Keratinocyte (primary cell): ENCODE measurements at regions not wholly inside any gene's neighbourhood (a gene's known extent, or its start where the extent isn't known, plus 50 kb on each side); places are given as distances from the start of the nearest gene placed in this dataset.

Experiments
- DNase-seq: peaks from one replicate; pipeline ENCODE4 v3.0.0-alpha.2; 2011; ENCODE audit warnings: low read depth, missing footprints, low spot score
- FAIRE-seq: peaks from 2 replicates; lab custom pipeline; 2011; peaks lifted over from hg19 to GRCh38; lab: Jason Lieb, UNC
- H2AFZ ChIP-seq: 2 replicates; pipeline ENCODE4 v1.6.0; 2012; ENCODE audit warnings: low read length, control low read depth, inconsistent platforms; ENCODE audit not compliant: control insufficient read depth
- H3K27ac ChIP-seq: 2 replicates; pipeline ENCODE4 v1.5.1; 2011; ENCODE audit warnings: low read length; ENCODE audit not compliant: control insufficient read depth, insufficient read depth
- H3K27me3 ChIP-seq: 3 replicates; pipeline ENCODE4 v1.6.0; 2011; ENCODE audit warnings: low read length; ENCODE audit not compliant: control insufficient read depth, insufficient read depth; ENCODE audit errors: extremely low read depth
- H3K36me3 ChIP-seq, 2 experiments: 2 replicates in 1 of 2; 3 replicates in 1 of 2; pipeline ENCODE4 v1.5.1; 2011; ENCODE audit warnings: low read length in 2 of 2, mild to moderate bottlenecking in 1 of 2; ENCODE audit not compliant: control insufficient read depth in 2 of 2, insufficient read depth in 2 of 2; ENCODE audit errors: extremely low read depth in 1 of 2
- H3K4me1 ChIP-seq: 3 replicates; pipeline ENCODE4 v1.5.1; 2011; ENCODE audit warnings: low read length; ENCODE audit not compliant: control insufficient read depth, insufficient read depth; ENCODE audit errors: extremely low read depth
- H3K4me2 ChIP-seq: 3 replicates; pipeline ENCODE4 v1.6.0; 2011; ENCODE audit warnings: low read depth, low read length; ENCODE audit not compliant: control insufficient read depth, insufficient read depth; ENCODE audit errors: extremely low read depth
- H3K4me3 ChIP-seq, 3 experiments: fragments of 200-600 bp in 1 of 3; sonication (generic) in 1 of 3; 2 replicates in 2 of 3; 3 replicates in 1 of 3; pipeline ENCODE4 v1.5.1; 2011 to 2016; ENCODE audit warnings: low read length in 3 of 3, mild to moderate bottlenecking in 3 of 3, control low read depth in 2 of 3, inconsistent platforms in 1 of 3, low read depth in 1 of 3, mixed read lengths in 1 of 3, mixed run types in 1 of 3, moderate library complexity in 1 of 3; ENCODE audit not compliant: control insufficient read depth in 2 of 3, insufficient read depth in 2 of 3; ENCODE audit errors: extremely low read depth in 1 of 3
- H3K79me2 ChIP-seq: 2 replicates; pipeline ENCODE4 v1.6.0; 2012; ENCODE audit warnings: low read length; ENCODE audit not compliant: control insufficient read depth, insufficient read depth
- H3K9ac ChIP-seq: 3 replicates; pipeline ENCODE4 v1.6.0; 2011; ENCODE audit warnings: low read length; ENCODE audit not compliant: control insufficient read depth, insufficient read depth; ENCODE audit errors: extremely low read depth
- H3K9me1 ChIP-seq: 3 replicates; pipeline ENCODE4 v1.6.0; 2011; ENCODE audit warnings: low read length; ENCODE audit not compliant: control insufficient read depth, insufficient read depth; ENCODE audit errors: extremely low read depth
- H3K9me3 ChIP-seq: 2 replicates; pipeline ENCODE4 v1.5.1; 2012; ENCODE audit warnings: low read depth, low read length; ENCODE audit not compliant: control insufficient read depth
- H4K20me1 ChIP-seq: 3 replicates; pipeline ENCODE4 v1.6.0; 2011; ENCODE audit warnings: low read length; ENCODE audit not compliant: control insufficient read depth, insufficient read depth; ENCODE audit errors: extremely low read depth
- CTCF ChIP-seq, 3 experiments: IDR thresholded peaks in 1 of 3; conservative IDR thresholded peaks in 1 of 3; optimal IDR thresholded peaks in 1 of 3; 2 replicates in 2 of 3; 3 replicates in 1 of 3; pipeline versions ENCODE3 to v1.5.1; 2011; ENCODE audit warnings: low read length in 3 of 3, mild to moderate bottlenecking in 3 of 3, moderate library complexity in 2 of 3, control low read depth in 1 of 3, inconsistent platforms in 1 of 3; ENCODE audit not compliant: insufficient read depth in 2 of 3; ENCODE audit errors: extremely low read depth in 1 of 3
- EZH2 ChIP-seq: IDR thresholded peaks from one replicate; pipeline ENCODE4 v1.6.1; 2012; ENCODE audit warnings: inconsistent platforms, mild to moderate bottlenecking, low read length, moderate library complexity
- dilution Hi-C: fragments of 300-500 bp; cut with MboI; formaldehyde crosslinking; loops from one replicate; pipeline ENCODE4 v1.7.0; 2020; ENCODE audit warnings: low sequenced_read_pairs; ENCODE audit not compliant: extremely low pct_ligation_motif_present

- Histone ChIP-seq H3K4me1 (peaks cover 3% of the 10 kb centered on the region), H3K27ac (no peak overlapping the region), H4K20me1 (no peaks in the 10 kb centered on the region), H3K4me2 (no peak overlapping the region), H3K27me3 (no peaks in the 10 kb centered on the region), H3K9me3 (no peaks in the 10 kb centered on the region), H3K9ac (no peak overlapping the region), H3K9me1 (no peaks in the 10 kb centered on the region), H3K79me2 (no peaks in the 10 kb centered on the region), H3K4me3 (no peak overlapping the region), H2AFZ (no peak overlapping the region), H3K36me3 (no peaks in the 10 kb centered on the region)
- no peak for FAIRE-seq
- dilution Hi-C loops, result no loop called here
- TF ChIP-seq EZH2 (no peak), CTCF (optimal IDR thresholded peaks at IDR 0.05 in 1 of 3, IDR thresholded peaks at IDR 0.05 in 1 of 3, conservative IDR thresholded peaks at IDR 0.05 in 1 of 3; ENCODE audit: extremely low read depth in 1 of 3, insufficient read depth in 2 of 3, low read length in 3 of 3) (no peak)
- DNase-seq, result no peak
Observed at GRCh38 chr6:15143086-15143485, 102.8 kb upstream of the JARID2 start.

GRCh38 chr6:15143540-15143939, 102.3 kb upstream of the JARID2 start:
- TF ChIP-seq CTCF (optimal IDR thresholded peaks at IDR 0.05 in 1 of 3, IDR thresholded peaks at IDR 0.05 in 1 of 3, conservative IDR thresholded peaks at IDR 0.05 in 1 of 3; ENCODE audit: extremely low read depth in 1 of 3, insufficient read depth in 2 of 3, low read length in 3 of 3) (no peak), EZH2 (no peak)
- dilution Hi-C loops, result no loop called here
- Histone ChIP-seq H3K79me2 (no peaks in the 10 kb centered on the region), H4K20me1 (no peaks in the 10 kb centered on the region), H3K4me1 (peaks cover 7% of the 10 kb centered on the region), H3K27ac (no peak overlapping the region), H3K4me3 (no peak overlapping the region), H3K9me1 (no peaks in the 10 kb centered on the region), H2AFZ (no peak overlapping the region), H3K9ac (no peak overlapping the region), H3K4me2 (no peak overlapping the region), H3K36me3 (no peaks in the 10 kb centered on the region), H3K9me3 (no peaks in the 10 kb centered on the region), H3K27me3 (no peaks in the 10 kb centered on the region)
- FAIRE-seq (no peak), DNase-seq (no peak)
